Renal cortical epithelial cell (primary cell): ENCODE measurements at regions not wholly inside any gene's neighbourhood (a gene's known extent, or its start where the extent isn't known, plus 50 kb on each side); places are given as distances from the start of the nearest gene placed in this dataset.
"Not testable (repeated sequence)": the region's sequence is repeated elsewhere in the genome, so short reads cannot be mapped to it uniquely, and the experiment has no call there.

ENCODE experiments used
- DNase-seq: peaks from one replicate; pipeline ENCODE4 v3.0.0-alpha.2; 2011; ENCODE audit warnings: low read depth

DNA sequence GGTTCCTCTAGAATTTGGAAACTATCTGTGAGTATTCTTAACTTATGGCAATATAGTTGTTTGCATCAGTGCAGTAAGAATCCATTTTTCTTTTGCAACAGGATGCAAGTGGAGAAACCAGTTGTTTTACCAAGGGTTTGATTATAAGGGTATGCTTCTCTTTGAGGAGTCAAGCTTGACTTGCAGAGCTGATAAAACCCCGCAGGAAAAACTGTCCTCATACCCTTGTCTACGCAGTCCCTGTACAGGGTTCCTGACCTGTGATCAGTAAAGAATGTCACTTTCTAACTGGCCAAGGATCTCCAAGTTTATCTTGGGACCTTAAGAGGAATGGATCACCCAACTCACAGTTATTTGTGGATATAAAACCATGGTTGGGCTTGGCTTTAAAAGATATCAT lies 161.1 kb upstream of the OLIG3 start:
- no peak for DNase-seq

GRCh38 chr6:137656735-137657134 lies 162.5 kb upstream of the OLIG3 start:
- no peak for DNase-seq

DNA sequence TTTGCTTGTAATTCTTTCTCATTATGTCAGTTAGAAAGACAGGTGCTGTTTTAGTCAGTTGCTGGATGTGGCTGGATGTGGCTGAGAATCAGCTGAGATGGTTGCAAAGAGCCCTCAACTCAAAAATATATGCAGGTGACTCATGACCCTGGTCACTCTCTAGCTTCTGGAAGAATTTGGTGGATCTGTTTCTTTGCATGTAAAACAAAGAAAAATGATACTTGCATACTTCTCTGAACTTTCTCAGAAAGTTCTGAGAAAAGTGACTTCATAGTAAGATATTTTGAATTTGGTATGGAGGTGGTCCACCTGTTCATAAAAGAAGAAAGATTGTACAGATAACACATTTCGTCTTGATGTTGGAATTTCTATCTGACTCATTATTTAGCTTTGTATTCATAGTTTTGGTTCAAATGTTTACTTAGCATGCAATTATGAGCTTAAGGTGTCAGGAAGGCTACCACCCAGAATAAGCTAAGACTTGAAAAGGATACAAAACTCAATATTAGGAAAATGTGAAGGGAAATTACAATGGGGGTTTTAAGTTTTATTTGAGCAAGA lies 163.2 kb upstream of the OLIG3 start:
- peak; percentile 34 for DNase-seq

- DNase-seq, result no peak
Measured at GRCh38 chr6:137658287-137658686, 164.1 kb upstream of the OLIG3 start.

DNA sequence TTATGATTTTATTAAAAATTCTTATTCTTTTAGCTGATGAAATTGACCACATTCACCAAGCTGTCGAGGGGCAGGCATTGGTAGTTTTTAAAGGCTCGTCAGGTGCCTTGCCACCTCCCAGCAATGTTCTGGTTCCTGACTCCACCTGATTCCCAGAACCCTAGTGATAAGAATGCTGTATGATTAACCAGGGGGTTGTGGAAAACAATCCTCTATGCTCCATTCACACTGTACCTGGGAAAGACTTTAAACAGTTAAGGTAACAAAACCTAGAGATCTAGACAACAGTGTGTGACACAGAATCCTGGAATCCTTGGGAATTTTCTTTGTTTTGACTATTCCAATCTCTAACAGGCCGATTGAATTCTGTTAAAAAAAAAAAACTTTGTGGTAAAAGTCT lies 165.7 kb upstream of the OLIG3 start:
- DNase-seq, result peak; percentile 70

- no peak for DNase-seq
Measured at GRCh38 chr6:137660296-137660731, 166.1 kb upstream of the OLIG3 start.

DNA sequence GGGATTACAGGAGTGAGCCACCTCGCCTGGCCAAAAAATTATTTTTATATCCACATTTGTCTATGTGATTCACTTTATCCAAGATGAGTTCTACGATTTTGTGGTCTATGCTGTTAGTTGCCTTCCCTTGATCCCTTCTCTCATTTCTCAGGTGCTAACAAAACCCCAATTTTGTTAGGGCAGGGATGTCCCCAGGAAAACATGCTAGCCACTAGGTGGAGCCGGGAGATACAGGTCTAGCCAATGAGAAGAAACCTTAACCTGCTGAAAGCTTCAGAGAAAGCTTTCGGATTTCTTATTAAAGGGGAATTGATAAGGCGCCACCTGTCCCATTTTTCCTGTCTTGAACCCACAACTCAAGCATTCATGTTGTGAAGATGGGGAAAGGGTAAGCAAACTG lies 167.4 kb upstream of the OLIG3 start:
- no peak for DNase-seq

GRCh38 chr6:137664183-137664582 lies 170.0 kb upstream of the OLIG3 start:
- DNase-seq, result no peak

DNA sequence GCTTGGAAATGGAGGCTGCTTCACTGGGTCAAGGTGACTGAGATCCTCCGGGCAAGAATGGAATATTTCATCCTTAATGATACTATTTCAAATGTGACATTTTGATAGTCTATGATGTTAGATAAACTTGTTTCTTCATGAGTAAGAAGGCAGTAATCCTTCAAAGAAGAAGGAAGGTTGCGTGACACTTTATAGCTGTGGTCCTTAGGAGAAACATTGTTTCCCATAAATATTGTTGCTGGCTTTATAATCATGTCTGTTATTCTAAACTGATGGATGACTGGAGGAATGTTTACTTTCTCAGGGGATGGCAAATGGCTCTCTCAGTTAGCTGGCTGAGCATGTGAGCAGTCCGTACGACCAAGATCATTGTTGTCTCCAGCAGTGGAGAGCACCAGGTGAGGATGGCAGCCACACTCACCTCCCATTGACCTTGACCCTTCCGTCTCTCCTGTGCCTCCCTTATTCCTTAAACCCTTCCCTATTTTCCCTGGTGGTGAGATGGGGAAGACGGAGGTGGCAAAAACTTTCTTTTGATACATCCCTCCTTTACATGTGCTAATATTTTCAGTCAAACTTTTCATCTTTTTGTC lies 171.2 kb upstream of the OLIG3 start:
- DNase-seq, result no peak

DNA sequence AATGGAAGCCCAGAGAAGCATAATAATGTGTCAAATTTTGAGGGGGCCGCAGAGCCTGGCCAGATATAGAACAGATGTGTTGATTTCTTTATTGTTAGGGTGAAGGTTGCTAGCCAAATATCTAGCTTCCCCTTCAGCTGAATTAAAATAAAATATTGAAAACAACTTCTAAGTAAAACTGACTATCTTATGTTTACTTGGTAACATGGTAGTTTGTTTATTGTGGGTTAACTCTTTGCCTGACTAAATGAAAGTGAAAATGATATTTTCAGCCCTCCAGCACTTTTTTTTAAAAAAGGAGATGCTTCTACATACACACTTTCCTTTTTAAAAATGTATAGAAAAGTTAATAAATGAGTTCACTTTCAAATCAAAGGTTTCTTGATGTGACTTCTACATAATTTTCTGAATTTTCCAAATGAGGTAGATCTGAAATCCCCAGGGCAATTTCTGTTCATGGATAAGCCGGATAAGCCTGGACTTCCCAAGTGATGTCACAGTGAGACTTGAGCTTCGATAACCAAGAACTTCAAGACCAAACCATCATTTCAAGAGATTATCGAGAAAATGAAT lies 172.1 kb upstream of the OLIG3 start:
- no peak for DNase-seq

- DNase-seq, result no peak
Measured at GRCh38 chr6:137673603-137674002, 179.4 kb upstream of the OLIG3 start.

DNA sequence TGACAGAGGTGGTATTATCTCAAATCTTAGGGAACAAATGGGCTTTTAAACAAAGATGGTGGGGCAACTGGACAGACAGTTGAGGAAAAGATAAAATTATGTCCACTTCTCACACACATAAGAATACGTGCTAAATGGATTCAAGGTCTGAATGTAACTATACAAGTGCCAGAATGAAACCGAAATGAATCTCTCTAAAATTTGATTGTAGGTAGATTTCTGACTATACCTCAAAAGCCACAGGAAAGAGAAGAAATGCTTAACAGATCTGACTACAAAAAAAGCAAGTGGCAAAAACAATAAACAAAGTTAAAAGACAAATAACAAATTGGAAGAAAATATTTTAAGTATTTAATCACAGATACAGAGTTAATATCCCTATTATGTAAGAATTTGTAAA lies 182.7 kb upstream of the OLIG3 start:
- DNase-seq, result no peak

GRCh38 chr6:137677709-137678108 lies 183.5 kb upstream of the OLIG3 start:
- DNase-seq, result no peak

DNA sequence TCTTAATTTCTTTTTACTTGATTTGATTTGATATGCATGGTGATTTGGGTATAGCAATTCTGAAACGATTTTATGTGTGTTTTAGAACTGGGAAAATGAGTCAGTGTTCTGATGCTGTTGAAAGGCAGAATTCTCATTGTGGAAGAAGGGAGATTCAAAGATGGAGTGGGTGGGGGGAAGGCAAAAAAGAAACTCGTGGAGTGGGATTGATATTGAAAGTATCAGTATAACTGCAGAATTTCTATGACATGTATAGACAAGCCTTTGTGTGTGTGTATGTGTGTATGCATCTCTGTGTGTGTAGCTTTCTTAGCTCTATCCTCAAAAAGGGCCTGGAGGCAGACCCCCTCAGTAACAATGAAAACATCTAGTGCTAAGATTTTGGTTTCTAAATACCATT lies 184.3 kb upstream of the OLIG3 start:
- DNase-seq, result no peak

DNA sequence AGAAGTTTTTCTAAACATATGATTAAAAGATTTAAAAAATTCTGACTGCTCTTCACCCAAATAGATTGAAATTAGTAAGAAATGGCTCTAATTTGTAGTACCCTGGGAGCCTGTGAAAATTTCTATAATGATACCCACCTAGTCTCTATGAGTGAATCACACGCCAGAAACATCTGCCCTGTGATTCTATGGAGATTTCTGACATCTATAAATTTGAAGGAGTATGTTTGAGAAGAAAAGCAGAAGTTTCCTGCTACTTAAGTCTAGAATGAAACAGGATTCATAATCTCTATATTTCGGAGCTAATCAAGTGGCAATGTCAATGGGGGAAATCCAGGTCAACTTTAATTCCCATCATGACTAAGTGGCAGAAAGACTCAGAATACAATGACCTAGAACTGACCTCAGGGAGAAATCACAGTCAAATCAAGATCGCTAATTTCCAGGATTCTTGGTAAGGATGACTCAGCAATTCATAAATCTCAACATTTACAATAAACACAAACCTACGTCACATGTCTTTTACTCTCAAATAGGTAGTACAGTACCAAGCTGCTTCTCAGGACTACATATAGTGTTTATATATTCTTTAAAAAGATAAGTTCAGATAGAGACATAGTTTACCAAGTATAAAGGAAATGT lies 186.2 kb upstream of the TNFAIP3 start:
- DNase-seq, result peak; percentile 41

DNA sequence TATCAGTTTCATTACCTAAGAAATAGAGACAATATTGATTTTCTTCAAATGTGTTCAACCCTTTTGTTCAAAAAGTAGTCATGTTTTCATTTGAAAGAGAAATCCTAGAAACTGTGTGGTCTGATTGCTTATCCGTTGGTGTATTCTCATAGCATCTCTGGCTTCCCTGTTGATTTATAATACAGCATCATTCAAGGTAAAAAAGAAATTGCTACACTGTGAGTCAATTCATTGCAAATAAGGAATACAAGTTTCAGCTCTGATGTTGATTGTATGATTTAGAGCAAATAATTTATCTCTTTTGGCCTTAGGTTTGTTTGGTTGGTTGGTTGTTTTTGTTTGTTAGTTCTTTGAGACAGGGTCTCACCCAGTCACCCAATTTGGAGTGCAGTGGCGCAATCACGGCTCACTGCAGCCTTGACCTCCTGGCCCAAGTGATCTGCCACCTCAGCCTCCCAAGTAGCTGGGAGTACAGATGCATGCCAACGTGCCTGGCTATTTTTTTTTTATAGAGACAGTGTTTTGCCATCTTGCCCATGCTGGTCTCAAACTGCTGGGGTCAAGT lies 185.5 kb upstream of the TNFAIP3 start:
- DNase-seq, result no peak

DNA sequence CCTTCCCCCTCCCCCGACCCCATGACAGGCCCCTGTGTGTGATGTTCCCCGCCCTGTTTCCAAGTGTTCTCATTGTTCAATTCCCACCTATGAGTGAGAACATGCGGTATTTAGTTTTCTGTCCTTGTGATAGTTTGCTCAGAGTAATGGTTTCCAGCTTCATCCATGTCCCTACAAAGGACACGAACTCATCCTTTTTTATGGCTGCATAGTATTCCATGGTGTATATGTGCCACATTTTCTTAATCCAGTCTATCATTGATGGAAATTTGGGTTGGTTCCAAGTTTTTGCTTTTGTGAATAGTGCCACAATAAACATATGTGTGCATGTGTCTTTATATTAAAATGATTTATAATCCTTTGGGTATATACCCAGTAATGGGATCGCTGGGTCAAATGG lies 184.4 kb upstream of the TNFAIP3 start:
- not testable (repeated sequence) for DNase-seq

DNA sequence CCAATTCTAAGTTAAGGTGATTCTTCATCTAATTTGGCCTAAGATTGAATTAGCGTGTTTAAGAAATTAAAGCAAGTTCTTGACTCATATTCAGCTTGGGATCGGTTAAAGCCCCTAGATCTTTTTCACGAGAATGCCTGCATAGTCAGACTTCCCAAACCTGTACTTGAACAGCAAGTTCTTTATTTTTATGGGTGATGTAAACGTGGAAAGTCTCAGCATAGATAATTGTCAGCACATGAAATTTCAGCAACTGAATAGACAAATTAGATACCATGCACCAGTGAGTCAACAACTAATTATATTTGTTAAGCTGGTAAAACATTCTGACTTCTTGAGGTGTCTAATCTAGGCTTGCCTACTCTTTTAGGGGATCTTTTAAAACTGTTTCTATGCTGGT lies 183.1 kb upstream of the TNFAIP3 start:
- DNase-seq, result no peak

DNA sequence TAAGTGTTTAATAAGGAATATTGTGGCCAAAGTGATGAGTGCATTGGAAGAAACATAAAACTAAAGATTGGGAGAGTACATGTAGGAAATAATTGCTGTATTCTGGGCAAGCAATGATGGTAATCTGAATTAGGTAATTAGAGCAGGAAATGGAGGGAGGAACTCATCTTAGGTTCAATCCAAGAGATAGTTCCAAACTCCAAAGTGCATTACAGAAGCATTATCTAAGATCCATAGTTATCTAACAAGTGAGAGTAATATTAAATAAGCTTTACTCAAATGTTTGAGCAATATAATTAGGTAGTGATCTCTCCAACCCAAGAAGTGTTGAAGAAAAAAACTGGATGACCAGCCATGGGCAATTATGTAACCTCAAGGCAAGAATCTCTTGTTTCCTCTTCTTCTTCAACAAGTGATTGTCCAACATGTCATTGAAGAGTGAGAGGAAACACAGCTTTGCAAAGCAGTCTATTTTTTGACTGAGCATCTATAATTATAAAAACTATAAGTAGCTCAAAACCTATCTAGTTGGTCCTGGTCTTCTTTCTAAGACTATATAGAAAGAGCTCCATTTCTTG lies 181.2 kb upstream of the TNFAIP3 start:
- no peak for DNase-seq

- DNase-seq, result no peak
Measured at GRCh38 chr6:137687818-137688217, 179.2 kb upstream of the TNFAIP3 start.

- DNase-seq, result no peak
Measured at GRCh38 chr6:137688230-137688971, 178.7 kb upstream of the TNFAIP3 start.

DNA sequence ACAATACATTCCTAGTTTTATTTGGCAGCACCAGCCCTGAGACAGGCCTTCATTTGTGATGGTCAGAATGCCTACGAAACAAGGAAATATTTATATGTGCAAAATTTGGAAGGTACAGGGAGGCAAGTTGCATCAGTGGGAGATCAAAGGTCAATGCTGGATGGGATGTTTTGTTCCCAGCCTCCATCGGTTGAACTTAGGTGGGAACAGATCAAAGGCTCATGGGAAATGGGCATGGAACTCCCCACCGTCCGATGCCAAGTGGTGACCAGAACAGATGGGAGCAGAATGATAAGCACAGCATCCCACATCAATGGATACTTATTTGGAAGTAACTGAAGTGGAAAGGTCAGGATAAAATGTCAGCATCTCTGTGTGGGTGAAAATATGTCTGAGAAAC lies 177.7 kb upstream of the TNFAIP3 start:
- no peak for DNase-seq
